ENCODE measurements at regions not wholly inside any gene's neighbourhood (a gene's known extent, or its start where the extent isn't known, plus 50 kb on each side); places are given as distances from the start of the nearest gene placed in this dataset.

DNA sequence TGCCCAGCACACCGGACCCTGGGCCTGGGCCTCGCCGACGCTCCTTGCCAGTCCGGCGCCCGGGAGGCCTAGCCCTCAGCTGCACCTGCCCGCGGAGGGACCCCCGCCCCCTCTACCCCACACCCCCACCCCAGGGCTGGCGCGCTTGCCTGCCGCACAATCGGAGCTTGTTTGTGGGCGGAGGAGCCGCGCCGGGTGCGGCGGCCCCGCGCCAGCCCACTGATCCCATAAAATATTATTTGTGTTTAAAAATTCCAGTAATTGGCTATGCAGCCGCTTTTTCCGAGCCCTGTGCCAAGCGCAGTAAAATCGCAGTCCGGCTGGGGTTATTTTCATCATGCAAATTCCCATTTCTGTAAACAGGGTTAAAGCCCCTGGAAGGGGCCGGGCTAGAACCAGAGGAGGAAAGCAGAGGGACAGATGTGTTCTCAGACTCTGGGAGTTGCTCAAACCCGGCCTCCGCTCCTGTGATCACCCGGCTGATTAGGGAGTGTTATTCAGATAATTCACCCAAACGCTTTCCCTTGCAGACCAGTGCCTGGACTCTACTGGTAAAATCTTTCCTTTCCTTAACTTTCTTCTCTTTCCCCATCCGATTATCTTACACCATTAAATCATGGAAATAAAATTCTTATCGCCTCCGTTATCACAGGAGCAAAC, 93.1 kb downstream of the NCR2 start:
- Histone ChIP-seq H3K9me3 (ENCODE audit: control insufficient read depth, low read length) (no peaks in the 10 kb centered on the region), H3K27ac (ENCODE audit: insufficient read depth, low read length, poor library complexity, severe bottlenecking) (no peak overlapping the region), H3K4me1 (ENCODE audit: control insufficient read depth, insufficient read depth, low read length, poor library complexity, severe bottlenecking) (peaks cover 33% of the 10 kb centered on the region), H3K36me3 (ENCODE audit: control insufficient read depth, insufficient read depth, low read length) (no peaks in the 10 kb centered on the region), H3K4me3 (ENCODE audit: insufficient read depth, low read depth, low read length, poor library complexity, severe bottlenecking) (no peak overlapping the region), H3K27me3 (replicated peaks; ENCODE audit: control insufficient read depth, insufficient read depth, low read length, poor library complexity, severe bottlenecking) (peaks cover 20% of the 10 kb centered on the region)
- no peak for DNase-seq

DNA sequence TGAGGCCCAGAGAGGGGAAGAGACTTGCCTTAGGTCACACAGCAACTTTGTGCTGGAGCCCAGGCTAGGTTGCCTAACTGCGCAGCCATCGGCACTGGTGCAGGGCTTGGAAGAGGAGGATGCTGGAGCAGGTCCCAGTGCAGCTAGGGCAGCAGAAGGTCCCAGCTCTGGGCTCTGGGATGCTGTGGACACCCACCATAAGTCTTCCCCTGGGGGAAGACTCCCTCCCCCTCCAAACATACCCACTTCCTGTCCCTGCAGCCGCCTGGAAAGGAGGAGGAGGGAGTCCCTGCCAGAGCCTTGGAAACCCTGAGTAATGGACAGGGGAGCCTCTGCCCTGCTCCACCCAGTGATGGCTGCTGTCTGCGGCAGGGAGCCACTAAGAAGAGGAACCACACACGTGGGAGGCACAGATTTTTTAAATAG, 93.6 kb downstream of the NCR2 start:
- peaks cover 33% of the 10 kb centered on the region for H3K4me1 ChIP-seq (ENCODE audit: control insufficient read depth, insufficient read depth, low read length, poor library complexity, severe bottlenecking)
- no peak overlapping the region for H3K27ac ChIP-seq (ENCODE audit: insufficient read depth, low read length, poor library complexity, severe bottlenecking)
- no peak for DNase-seq
- no peaks in the 10 kb centered on the region for H3K36me3 ChIP-seq (ENCODE audit: control insufficient read depth, insufficient read depth, low read length)
- no peaks in the 10 kb centered on the region for H3K9me3 ChIP-seq (ENCODE audit: control insufficient read depth, low read length)
- H3K4me3 ChIP-seq (ENCODE audit: insufficient read depth, low read depth, low read length, poor library complexity, severe bottlenecking) = no peak overlapping the region
- H3K27me3 ChIP-seq (replicated peaks; ENCODE audit: control insufficient read depth, insufficient read depth, low read length, poor library complexity, severe bottlenecking) = peaks cover 20% of the 10 kb centered on the region

DNA sequence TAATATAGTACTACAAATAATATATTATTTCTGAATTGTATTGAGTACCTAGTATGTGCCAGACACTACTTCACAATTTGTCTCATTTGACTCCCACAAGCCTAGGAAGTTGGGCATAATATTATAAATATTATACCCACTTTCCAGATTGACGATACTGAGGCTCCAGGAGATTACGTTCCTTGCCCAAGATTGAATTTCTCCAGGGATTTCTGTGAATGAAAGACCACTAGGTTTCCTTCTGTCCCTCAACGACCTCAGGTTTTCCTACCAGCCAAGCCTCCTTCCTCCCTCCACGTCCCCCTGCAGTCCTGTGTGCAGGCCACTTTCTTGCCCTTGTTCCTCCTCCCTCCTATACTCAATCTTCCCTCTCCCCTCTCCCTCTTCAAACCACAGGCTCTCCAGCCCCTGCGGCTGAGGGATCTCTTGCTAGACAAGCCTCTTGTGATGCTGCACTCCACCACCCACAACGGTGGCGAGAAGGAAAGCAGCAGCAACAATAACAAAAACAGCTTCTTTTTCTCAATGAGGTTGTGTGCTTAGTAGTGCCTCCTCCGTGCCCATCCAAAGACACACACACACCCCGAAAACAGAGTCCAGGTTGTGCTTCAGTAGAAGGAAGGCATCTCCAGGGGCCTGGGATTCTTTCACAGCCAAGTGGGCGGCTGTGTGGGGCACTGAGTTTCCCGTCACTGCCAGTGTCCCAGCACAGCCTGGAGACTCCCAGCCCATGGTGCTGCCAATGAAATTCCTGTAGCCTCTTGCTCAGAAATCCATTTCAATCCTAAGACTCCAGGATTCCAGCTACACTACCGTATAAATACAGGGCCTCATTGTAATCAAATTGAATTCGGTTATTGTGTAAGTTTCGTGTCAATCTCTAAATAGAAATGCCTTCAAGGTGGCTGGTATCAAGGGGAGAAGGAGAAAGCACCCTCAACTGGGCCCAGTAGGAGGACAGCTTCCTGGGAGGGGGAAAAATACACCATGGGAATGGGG, 94.4 kb downstream of the NCR2 start:
- H3K9me3 ChIP-seq (ENCODE audit: control insufficient read depth, low read length) = no peaks in the 10 kb centered on the region
- peaks cover 20% of the 10 kb centered on the region for H3K27me3 ChIP-seq (replicated peaks; ENCODE audit: control insufficient read depth, insufficient read depth, low read length, poor library complexity, severe bottlenecking)
- no peak for DNase-seq
- H3K36me3 ChIP-seq (ENCODE audit: control insufficient read depth, insufficient read depth, low read length) = no peaks in the 10 kb centered on the region
- H3K4me3 ChIP-seq (ENCODE audit: insufficient read depth, low read depth, low read length, poor library complexity, severe bottlenecking) = no peak overlapping the region
- H3K27ac ChIP-seq (ENCODE audit: insufficient read depth, low read length, poor library complexity, severe bottlenecking) = no peak overlapping the region
- H3K4me1 ChIP-seq (ENCODE audit: control insufficient read depth, insufficient read depth, low read length, poor library complexity, severe bottlenecking) = peaks cover 33% of the 10 kb centered on the region

- Histone ChIP-seq H3K4me1 (ENCODE audit: control insufficient read depth, insufficient read depth, low read length, poor library complexity, severe bottlenecking) (peaks cover 29% of the 10 kb centered on the region), H3K36me3 (ENCODE audit: control insufficient read depth, insufficient read depth, low read length) (no peaks in the 10 kb centered on the region), H3K4me3 (ENCODE audit: insufficient read depth, low read depth, low read length, poor library complexity, severe bottlenecking) (no peak overlapping the region), H3K27ac (ENCODE audit: insufficient read depth, low read length, poor library complexity, severe bottlenecking) (no peak overlapping the region), H3K27me3 (replicated peaks; ENCODE audit: control insufficient read depth, insufficient read depth, low read length, poor library complexity, severe bottlenecking) (peaks cover 20% of the 10 kb centered on the region), H3K9me3 (ENCODE audit: control insufficient read depth, low read length) (no peaks in the 10 kb centered on the region)
- no peak for DNase-seq
Observed at GRCh38 chr6:41430875-41431274, 95.5 kb downstream of the NCR2 start.

- peaks cover 15% of the 10 kb centered on the region for H3K27me3 ChIP-seq (replicated peaks; ENCODE audit: control insufficient read depth, insufficient read depth, low read length, poor library complexity, severe bottlenecking)
Observed at GRCh38 chr6:41432280-41432679, 96.9 kb downstream of the NCR2 start.

DNA sequence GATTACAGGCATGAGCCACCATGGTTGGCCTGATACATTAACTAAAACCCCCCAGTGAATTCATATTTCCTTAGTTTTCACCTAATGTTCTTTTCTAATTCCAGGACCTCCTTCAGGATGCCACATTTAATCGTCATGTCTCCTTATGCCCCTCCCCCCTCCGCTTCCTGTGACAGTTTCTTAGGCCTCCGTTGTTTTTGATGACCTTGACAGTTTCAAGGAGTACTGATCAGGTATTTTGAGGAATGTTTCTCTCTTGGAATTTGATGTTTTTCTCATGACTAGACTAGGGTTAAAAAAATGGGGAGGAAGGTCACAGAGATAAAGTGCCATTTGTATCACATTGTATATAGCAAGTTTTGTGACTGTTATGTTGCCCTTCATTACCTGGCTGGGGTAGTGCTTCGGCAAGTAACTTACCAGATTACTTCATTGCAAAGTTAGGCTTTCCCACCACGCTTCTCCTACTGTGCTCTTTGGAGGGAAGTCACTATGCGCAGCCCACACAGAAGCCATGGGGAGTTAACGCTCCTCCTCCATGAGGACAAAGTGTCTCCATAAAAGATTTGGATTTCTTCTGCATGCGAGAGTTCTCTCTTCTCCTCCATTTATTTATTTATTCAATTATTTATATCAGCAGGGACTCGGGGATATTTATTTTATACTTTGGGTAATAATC, 99.5 kb downstream of the NCR2 start:
- no peak overlapping the region for H3K4me3 ChIP-seq (ENCODE audit: insufficient read depth, low read depth, low read length, poor library complexity, severe bottlenecking)
- H3K36me3 ChIP-seq (ENCODE audit: control insufficient read depth, insufficient read depth, low read length) = no peaks in the 10 kb centered on the region
- peaks cover 6% of the 10 kb centered on the region for H3K4me1 ChIP-seq (ENCODE audit: control insufficient read depth, insufficient read depth, low read length, poor library complexity, severe bottlenecking)
- DNase-seq = no peak
- H3K27me3 ChIP-seq (replicated peaks; ENCODE audit: control insufficient read depth, insufficient read depth, low read length, poor library complexity, severe bottlenecking) = no peaks in the 10 kb centered on the region
- no peaks in the 10 kb centered on the region for H3K9me3 ChIP-seq (ENCODE audit: control insufficient read depth, low read length)
- no peak overlapping the region for H3K27ac ChIP-seq (ENCODE audit: insufficient read depth, low read length, poor library complexity, severe bottlenecking)

More at GRCh38 chr6:41432280-41432679, 96.9 kb downstream of the NCR2 start:
- H3K36me3 ChIP-seq (ENCODE audit: control insufficient read depth, insufficient read depth, low read length) = no peaks in the 10 kb centered on the region
- no peak overlapping the region for H3K27ac ChIP-seq (ENCODE audit: insufficient read depth, low read length, poor library complexity, severe bottlenecking)
- no peaks in the 10 kb centered on the region for H3K9me3 ChIP-seq (ENCODE audit: control insufficient read depth, low read length)
- no peak overlapping the region for H3K4me3 ChIP-seq (ENCODE audit: insufficient read depth, low read depth, low read length, poor library complexity, severe bottlenecking)
- peaks cover 20% of the 10 kb centered on the region for H3K4me1 ChIP-seq (ENCODE audit: control insufficient read depth, insufficient read depth, low read length, poor library complexity, severe bottlenecking)
- no peak for DNase-seq

GRCh38 chr6:41437604-41438003, 102.2 kb downstream of the NCR2 start:
- no peaks in the 10 kb centered on the region for H3K27me3 ChIP-seq (replicated peaks; ENCODE audit: control insufficient read depth, insufficient read depth, low read length, poor library complexity, severe bottlenecking)
- DNase-seq = no peak

DNA sequence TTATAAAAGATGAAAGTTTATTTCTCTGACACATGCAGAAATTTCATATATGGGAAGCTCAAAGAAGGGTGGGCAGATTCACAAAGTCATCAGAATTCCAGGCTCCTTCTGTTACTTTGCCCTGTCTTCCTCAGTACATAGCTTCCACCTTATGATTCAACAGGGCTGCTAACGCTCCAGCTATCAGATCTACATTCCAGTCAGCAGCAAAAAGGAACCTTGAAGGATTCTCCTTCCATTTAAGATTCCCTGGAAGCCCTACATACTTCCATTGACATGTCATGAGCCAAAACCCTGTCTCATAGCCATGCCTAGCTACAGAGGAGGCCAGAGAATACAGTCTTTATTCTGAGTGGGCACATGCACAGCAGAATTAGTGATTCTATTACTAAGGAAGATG, 103.3 kb downstream of the NCR2 start:
- Histone ChIP-seq H3K27me3 (replicated peaks; ENCODE audit: control insufficient read depth, insufficient read depth, low read length, poor library complexity, severe bottlenecking) (no peaks in the 10 kb centered on the region), H3K4me3 (ENCODE audit: insufficient read depth, low read depth, low read length, poor library complexity, severe bottlenecking) (no peak overlapping the region), H3K27ac (ENCODE audit: insufficient read depth, low read length, poor library complexity, severe bottlenecking) (no peak overlapping the region)

More at GRCh38 chr6:41437604-41438003, 102.2 kb downstream of the NCR2 start:
- no peak overlapping the region for H3K27ac ChIP-seq (ENCODE audit: insufficient read depth, low read length, poor library complexity, severe bottlenecking)
- H3K9me3 ChIP-seq (ENCODE audit: control insufficient read depth, low read length) = no peaks in the 10 kb centered on the region
- no peak overlapping the region for H3K4me3 ChIP-seq (ENCODE audit: insufficient read depth, low read depth, low read length, poor library complexity, severe bottlenecking)
- no peaks in the 10 kb centered on the region for H3K36me3 ChIP-seq (ENCODE audit: control insufficient read depth, insufficient read depth, low read length)
- H3K4me1 ChIP-seq (ENCODE audit: control insufficient read depth, insufficient read depth, low read length, poor library complexity, severe bottlenecking) = peaks cover 32% of the 10 kb centered on the region

GRCh38 chr6:41439524-41440418, 104.4 kb downstream of the NCR2 start:
- Histone ChIP-seq H3K9me3 (ENCODE audit: control insufficient read depth, low read length) (no peaks in the 10 kb centered on the region), H3K27ac (ENCODE audit: insufficient read depth, low read length, poor library complexity, severe bottlenecking) (no peak overlapping the region), H3K27me3 (replicated peaks; ENCODE audit: control insufficient read depth, insufficient read depth, low read length, poor library complexity, severe bottlenecking) (no peaks in the 10 kb centered on the region), H3K4me3 (ENCODE audit: insufficient read depth, low read depth, low read length, poor library complexity, severe bottlenecking) (no peak overlapping the region), H3K36me3 (ENCODE audit: control insufficient read depth, insufficient read depth, low read length) (no peaks in the 10 kb centered on the region), H3K4me1 (ENCODE audit: control insufficient read depth, insufficient read depth, low read length, poor library complexity, severe bottlenecking) (peaks cover 38% of the 10 kb centered on the region)
- DNase-seq = peak in 2 of 3 donors; percentile 8 to 9

More for the DNA sequence above, 103.3 kb downstream of the NCR2 start:
- no peaks in the 10 kb centered on the region for H3K36me3 ChIP-seq (ENCODE audit: control insufficient read depth, insufficient read depth, low read length)
- H3K9me3 ChIP-seq (ENCODE audit: control insufficient read depth, low read length) = no peaks in the 10 kb centered on the region
- no peak for DNase-seq
- peaks cover 38% of the 10 kb centered on the region for H3K4me1 ChIP-seq (ENCODE audit: control insufficient read depth, insufficient read depth, low read length, poor library complexity, severe bottlenecking)
